ENCODE measurements at regions not wholly inside any gene's neighbourhood (a gene's known extent, or its start where the extent isn't known, plus 50 kb on each side); places are given as distances from the start of the nearest gene placed in this dataset.

- TF ChIP-seq YY1 (IDR thresholded peaks at IDR 0.05; ENCODE audit: insufficient read depth, insufficient read length) (no peak), ZNF274 (IDR thresholded peaks at IDR 0.05; ENCODE audit: low read depth, low read length) (no peak)
Measured at GRCh38 chr10:2650328-2650727, 417.0 kb upstream of the PFKP start.

All from NT2/D1 (cell line).